Nephron progenitor cell (in vitro differentiated cells): ENCODE measurements at regions not wholly inside any gene's neighbourhood (a gene's known extent, or its start where the extent isn't known, plus 50 kb on each side); places are given as distances from the start of the nearest gene placed in this dataset.

Experiments used
- DNase-seq: peaks from one replicate; pipeline ENCODE4 v3.0.0; 2021
- H3K27ac Mint-ChIP-seq: 2 replicates; pipeline ENCODE4 v1.8.0; 2021; ENCODE audit warnings: mild to moderate bottlenecking, moderate library complexity, mixed read lengths
- H3K27me3 Mint-ChIP-seq: 2 replicates; pipeline ENCODE4 v1.8.0; 2021; ENCODE audit warnings: mild to moderate bottlenecking, low read depth, mixed read lengths; ENCODE audit not compliant: poor library complexity
- H3K36me3 Mint-ChIP-seq: 2 replicates; pipeline ENCODE4 v1.8.0; 2021; ENCODE audit warnings: low read depth, mixed read lengths
- H3K4me1 Mint-ChIP-seq: 2 replicates; pipeline ENCODE4 v1.8.0; 2021; ENCODE audit warnings: mixed read lengths
- H3K4me3 Mint-ChIP-seq: 2 replicates; pipeline ENCODE4 v1.8.0; 2021; ENCODE audit warnings: mild to moderate bottlenecking, moderate library complexity, mixed read lengths
- H3K9me3 Mint-ChIP-seq: 2 replicates; pipeline ENCODE4 v1.8.0; 2021; ENCODE audit warnings: mild to moderate bottlenecking, moderate library complexity, mixed read lengths
- CTCF ChIP-seq: fragments of 200-600 bp; sonication (generic); IDR thresholded peaks from 2 replicates; pipeline ENCODE4 v1.5.0; 2021; ENCODE audit warnings: antibody characterized with exemption

- Mint-ChIP-seq H3K27me3 (peaks cover 6% of the 10 kb centered on the region), H3K36me3 (peaks cover 8% of the 10 kb centered on the region), H3K4me1 (peaks cover 26% of the 10 kb centered on the region), H3K27ac (peak overlapping the region; percentile 37), H3K9me3 (peaks cover 22% of the 10 kb centered on the region), H3K4me3 (no peak overlapping the region)
- TF ChIP-seq CTCF: no peak
- no peak for DNase-seq
Measured at GRCh38 chr2:60023256-60023985, 530.0 kb downstream of the BCL11A start.

- Mint-ChIP-seq H3K36me3 (no peaks in the 10 kb centered on the region), H3K27ac (no peak overlapping the region), H3K27me3 (peaks cover 7% of the 10 kb centered on the region), H3K4me3 (no peak overlapping the region), H3K4me1 (peaks cover 9% of the 10 kb centered on the region), H3K9me3 (no peaks in the 10 kb centered on the region)
- no peak for TF ChIP-seq CTCF
- DNase-seq: no peak
Measured at GRCh38 chr2:60007671-60008070, 545.8 kb downstream of the BCL11A start.

GRCh38 chr2:60003076-60003475 lies 550.4 kb downstream of the BCL11A start:
- Mint-ChIP-seq H3K4me1 (peaks cover 21% of the 10 kb centered on the region), H3K27me3 (peaks cover 4% of the 10 kb centered on the region), H3K9me3 (no peaks in the 10 kb centered on the region), H3K4me3 (no peak overlapping the region), H3K27ac (no peak overlapping the region), H3K36me3 (no peaks in the 10 kb centered on the region)
- TF ChIP-seq CTCF: no peak
- DNase-seq: no peak

- H3K36me3 Mint-ChIP-seq: no peaks in the 10 kb centered on the region
- peak; percentile 21 for DNase-seq
- peaks cover 4% of the 10 kb centered on the region for H3K27me3 Mint-ChIP-seq
- peak; percentile 12 for TF ChIP-seq CTCF
- peaks cover 21% of the 10 kb centered on the region for H3K4me1 Mint-ChIP-seq
- no peaks in the 10 kb centered on the region for H3K9me3 Mint-ChIP-seq
- H3K4me3 Mint-ChIP-seq: no peak overlapping the region
- no peak overlapping the region for H3K27ac Mint-ChIP-seq
Measured at GRCh38 chr2:60002183-60002867, 551.1 kb downstream of the BCL11A start.

GRCh38 chr2:60000686-60001085 lies 552.8 kb downstream of the BCL11A start:
- TF ChIP-seq CTCF: no peak
- no peak overlapping the region for H3K4me3 Mint-ChIP-seq
- H3K4me1 Mint-ChIP-seq: peaks cover 31% of the 10 kb centered on the region
- H3K27ac Mint-ChIP-seq: no peak overlapping the region
- peaks cover 4% of the 10 kb centered on the region for H3K27me3 Mint-ChIP-seq
- no peak for DNase-seq
- no peaks in the 10 kb centered on the region for H3K36me3 Mint-ChIP-seq
- no peaks in the 10 kb centered on the region for H3K9me3 Mint-ChIP-seq
